WTC11 (cell line): ENCODE measurements at regions not wholly inside any gene's neighbourhood (a gene's known extent, or its start where the extent isn't known, plus 50 kb on each side); places are given as distances from the start of the nearest gene placed in this dataset.

Experiments
- ATAC-seq: fragments of 200-7000 bp; cut with Tn5 transposase; 2 replicates; pipeline ENCODE4 v1.10.0; 2021; ENCODE audit warnings: mild to moderate bottlenecking, moderate library complexity
- CTCF ChIA-PET: fragments of 300-600 bp; sonication (Branson Sonifier 250); formaldehyde crosslinking; loops from one replicate; lab custom pipeline; 2021; ENCODE audit warnings: antibody characterized with exemption; lab: Charles Lee
- POLR2A ChIA-PET: fragments of 350-600 bp; sonication (Branson Sonifier 250); formaldehyde crosslinking; loops from one replicate; lab custom pipeline; 2021; ENCODE audit warnings: antibody characterized with exemption; lab: Charles Lee
- DNase-seq: peaks from one replicate; pipeline ENCODE4 v3.0.0; 2021; ENCODE audit warnings: low spot score
- H3K27ac Mint-ChIP-seq: 2 replicates; pipeline ENCODE4 v1.8.0; 2021; ENCODE audit warnings: mixed read lengths
- H3K27me3 Mint-ChIP-seq: 2 replicates; pipeline ENCODE4 v1.8.0; 2021; ENCODE audit warnings: low read depth, mild to moderate bottlenecking, moderate library complexity, mixed read lengths
- H3K36me3 Mint-ChIP-seq: 2 replicates; pipeline ENCODE4 v1.8.0; 2021; ENCODE audit warnings: mixed read lengths
- H3K4me1 Mint-ChIP-seq: 2 replicates; pipeline ENCODE4 v1.8.0; 2022; ENCODE audit warnings: mixed read lengths
- H3K4me3 Mint-ChIP-seq: 2 replicates; pipeline ENCODE4 v1.8.0; 2021; ENCODE audit warnings: mild to moderate bottlenecking, moderate library complexity, mixed read lengths
- H3K9me3 Mint-ChIP-seq: 2 replicates; pipeline ENCODE4 v1.8.0; 2021; ENCODE audit warnings: mixed read lengths
- ATF1 ChIP-seq: sonication (generic); formaldehyde crosslinking; IDR thresholded peaks from 2 replicates; pipeline ENCODE4 v1.8.1; 2023; ENCODE audit warnings: mild to moderate bottlenecking, moderate library complexity, missing genetic modification reagents
- CBFB ChIP-seq: sonication (generic); formaldehyde crosslinking; IDR thresholded peaks from 2 replicates; pipeline ENCODE4 v1.8.1; 2022; ENCODE audit warnings: mild to moderate bottlenecking, low read depth, missing genetic modification reagents
- CREB1 ChIP-seq: sonication (generic); formaldehyde crosslinking; IDR thresholded peaks from 2 replicates; pipeline ENCODE4 v1.8.0; 2023; ENCODE audit warnings: mild to moderate bottlenecking, missing genetic modification reagents
- E2F5 ChIP-seq: sonication (generic); formaldehyde crosslinking; IDR thresholded peaks from 2 replicates; pipeline ENCODE4 v1.8.1; 2022; ENCODE audit warnings: mild to moderate bottlenecking, moderate library complexity, missing genetic modification reagents
- FOXP1 ChIP-seq: sonication (generic); formaldehyde crosslinking; IDR thresholded peaks from 2 replicates; pipeline ENCODE4 v1.8.0; 2022; ENCODE audit warnings: missing genetic modification reagents, mild to moderate bottlenecking, moderate library complexity, borderline replicate concordance
- GABPB1 ChIP-seq: sonication (generic); formaldehyde crosslinking; IDR thresholded peaks from 2 replicates; pipeline ENCODE4 v1.8.1; 2023; ENCODE audit warnings: mild to moderate bottlenecking, missing genetic modification reagents
- JAZF1 ChIP-seq: fragments of 250-450 bp; sonication (Bioruptor Pico); IDR thresholded peaks from 2 replicates; pipeline ENCODE4 v1.9.0; 2021; ENCODE audit warnings: moderate library complexity, mild to moderate bottlenecking, inconsistent platforms
- JUN ChIP-seq: sonication (generic); formaldehyde crosslinking; IDR thresholded peaks from 2 replicates; pipeline ENCODE4 v1.8.0; 2023; ENCODE audit warnings: mild to moderate bottlenecking, missing genetic modification reagents
- MXD4 ChIP-seq: fragments of 250-450 bp; sonication (Bioruptor Pico); IDR thresholded peaks from 2 replicates; pipeline ENCODE4 v1.8.0; 2021; ENCODE audit warnings: mild to moderate bottlenecking, moderate library complexity, borderline replicate concordance
- NFATC4 ChIP-seq: fragments of 250-450 bp; sonication (Bioruptor Pico); IDR thresholded peaks from 2 replicates; pipeline ENCODE4 v1.9.0; 2021; ENCODE audit warnings: mild to moderate bottlenecking
- NFYB ChIP-seq: sonication (generic); formaldehyde crosslinking; conservative IDR thresholded peaks from 2 replicates; pipeline ENCODE4 v1.8.0; 2022; ENCODE audit warnings: low read depth, missing genetic modification reagents
- NR3C1 ChIP-seq: sonication (generic); formaldehyde crosslinking; conservative IDR thresholded peaks from 2 replicates; pipeline ENCODE4 v1.8.1; 2023; ENCODE audit warnings: low read depth, mild to moderate bottlenecking, missing genetic modification reagents
- OVOL2 ChIP-seq: fragments of 250-450 bp; sonication (Bioruptor Pico); IDR thresholded peaks from 2 replicates; pipeline ENCODE4 v1.9.0; 2021; ENCODE audit warnings: mild to moderate bottlenecking, borderline replicate concordance
- PRRX2 ChIP-seq: fragments of 250-450 bp; sonication (Bioruptor Pico); IDR thresholded peaks from 2 replicates; pipeline ENCODE4 v1.8.0; 2021; ENCODE audit warnings: mild to moderate bottlenecking
- TEAD1 ChIP-seq: sonication (generic); formaldehyde crosslinking; IDR thresholded peaks from 2 replicates; pipeline ENCODE4 v1.8.0; 2022; ENCODE audit warnings: mild to moderate bottlenecking, missing genetic modification reagents
- TEAD4 ChIP-seq: sonication (generic); formaldehyde crosslinking; IDR thresholded peaks from 2 replicates; pipeline ENCODE4 v1.8.0; 2022; ENCODE audit warnings: mild to moderate bottlenecking, missing genetic modification reagents
- TP53 ChIP-seq: sonication (generic); formaldehyde crosslinking; IDR thresholded peaks from 2 replicates; pipeline ENCODE4 v1.8.1; 2023; ENCODE audit warnings: mild to moderate bottlenecking, missing genetic modification reagents
- ZNF396 ChIP-seq: fragments of 250-450 bp; sonication (Bioruptor Pico); IDR thresholded peaks from 2 replicates; pipeline ENCODE4 v1.8.0; 2021; ENCODE audit warnings: mild to moderate bottlenecking, moderate library complexity, borderline replicate concordance
- ZNF423 ChIP-seq: fragments of 250-450 bp; sonication (Bioruptor Pico); IDR thresholded peaks from 2 replicates; pipeline ENCODE4 v2.1.2; 2022; ENCODE audit warnings: mild to moderate bottlenecking, moderate library complexity
- ZNF671 ChIP-seq: fragments of 250-450 bp; sonication (Bioruptor Pico); IDR thresholded peaks from 2 replicates; pipeline ENCODE4 v1.8.0; 2021; ENCODE audit warnings: mild to moderate bottlenecking
- ZSCAN18 ChIP-seq: fragments of 250-450 bp; sonication (Bioruptor Pico); IDR thresholded peaks from 2 replicates; pipeline ENCODE4 v2.1.2; 2022; ENCODE audit warnings: mild to moderate bottlenecking, moderate library complexity
- TF ChIP-seq, protein P1 (sequence below): sonication (generic); formaldehyde crosslinking; conservative IDR thresholded peaks from 2 replicates; pipeline ENCODE4 v1.8.1; 2022; ENCODE audit warnings: mild to moderate bottlenecking, missing genetic modification reagents
- TF ChIP-seq, protein P2 (sequence below): sonication (generic); formaldehyde crosslinking; IDR thresholded peaks from 2 replicates; pipeline ENCODE4 v1.8.1; 2023; ENCODE audit warnings: mild to moderate bottlenecking, missing genetic modification reagents, moderate library complexity
- TF ChIP-seq, protein P3 (sequence below): sonication (generic); formaldehyde crosslinking; IDR thresholded peaks from 2 replicates; pipeline ENCODE4 v1.8.1; 2022; ENCODE audit warnings: low read depth, missing genetic modification reagents, borderline replicate concordance
- TF ChIP-seq, protein P4 (sequence below): sonication (generic); formaldehyde crosslinking; IDR thresholded peaks from 2 replicates; pipeline ENCODE4 v1.8.1; 2023; ENCODE audit warnings: mild to moderate bottlenecking, moderate library complexity, missing genetic modification reagents
- TF ChIP-seq, protein P5 (sequence below): fragments of 250-450 bp; sonication (Bioruptor Pico); IDR thresholded peaks from 2 replicates; pipeline ENCODE4 v1.9.0; 2021; ENCODE audit warnings: moderate library complexity, mild to moderate bottlenecking, inconsistent platforms, borderline replicate concordance
- TF ChIP-seq, protein P6 (sequence below): sonication (generic); formaldehyde crosslinking; IDR thresholded peaks from 2 replicates; pipeline ENCODE4 v1.8.1; 2022; ENCODE audit warnings: low read depth, mild to moderate bottlenecking, moderate library complexity, missing genetic modification reagents, borderline replicate concordance

GRCh38 chr12:130016986-130017385 lies 113.2 kb upstream of the TMEM132D start:
- ChIA-PET CTCF (no interaction called here), POLR2A (no interaction called here)
- Mint-ChIP-seq H3K4me3 (no peak overlapping the region), H3K36me3 (peaks cover 33% of the 10 kb centered on the region), H3K27ac (no peak overlapping the region), H3K4me1 (no peaks in the 10 kb centered on the region; the same call in 1 of the 2 replicates), H3K9me3 (peaks cover 31% of the 10 kb centered on the region), H3K27me3 (peaks cover 6% of the 10 kb centered on the region)
- no peak for DNase-seq
- no peak for ATAC-seq
- TF ChIP-seq FOXP1 = no peak
- TF ChIP-seq PRRX2 (CRISPR knock-in tag) = no peak
- TF ChIP-seq TEAD1 (CRISPR knock-in tag) = no peak
- TF ChIP-seq ZNF396 (CRISPR knock-in tag) = no peak
- no peak for TF ChIP-seq ZSCAN18 (CRISPR knock-in tag)
- TF ChIP-seq, protein P1, sequence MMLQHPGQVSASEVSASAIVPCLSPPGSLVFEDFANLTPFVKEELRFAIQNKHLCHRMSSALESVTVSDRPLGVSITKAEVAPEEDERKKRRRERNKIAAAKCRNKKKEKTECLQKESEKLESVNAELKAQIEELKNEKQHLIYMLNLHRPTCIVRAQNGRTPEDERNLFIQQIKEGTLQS (CRISPR knock-in tag) = no peak
- no peak for TF ChIP-seq TP53 (CRISPR knock-in tag)
- TF ChIP-seq, protein P2, sequence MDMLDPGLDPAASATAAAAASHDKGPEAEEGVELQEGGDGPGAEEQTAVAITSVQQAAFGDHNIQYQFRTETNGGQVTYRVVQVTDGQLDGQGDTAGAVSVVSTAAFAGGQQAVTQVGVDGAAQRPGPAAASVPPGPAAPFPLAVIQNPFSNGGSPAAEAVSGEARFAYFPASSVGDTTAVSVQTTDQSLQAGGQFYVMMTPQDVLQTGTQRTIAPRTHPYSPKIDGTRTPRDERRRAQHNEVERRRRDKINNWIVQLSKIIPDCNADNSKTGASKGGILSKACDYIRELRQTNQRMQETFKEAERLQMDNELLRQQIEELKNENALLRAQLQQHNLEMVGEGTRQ (CRISPR knock-in tag) = no peak
- no peak for TF ChIP-seq JAZF1 (CRISPR knock-in tag)
- TF ChIP-seq CBFB (CRISPR knock-in tag) = no peak
- TF ChIP-seq OVOL2 = no peak
- TF ChIP-seq, protein P3, sequence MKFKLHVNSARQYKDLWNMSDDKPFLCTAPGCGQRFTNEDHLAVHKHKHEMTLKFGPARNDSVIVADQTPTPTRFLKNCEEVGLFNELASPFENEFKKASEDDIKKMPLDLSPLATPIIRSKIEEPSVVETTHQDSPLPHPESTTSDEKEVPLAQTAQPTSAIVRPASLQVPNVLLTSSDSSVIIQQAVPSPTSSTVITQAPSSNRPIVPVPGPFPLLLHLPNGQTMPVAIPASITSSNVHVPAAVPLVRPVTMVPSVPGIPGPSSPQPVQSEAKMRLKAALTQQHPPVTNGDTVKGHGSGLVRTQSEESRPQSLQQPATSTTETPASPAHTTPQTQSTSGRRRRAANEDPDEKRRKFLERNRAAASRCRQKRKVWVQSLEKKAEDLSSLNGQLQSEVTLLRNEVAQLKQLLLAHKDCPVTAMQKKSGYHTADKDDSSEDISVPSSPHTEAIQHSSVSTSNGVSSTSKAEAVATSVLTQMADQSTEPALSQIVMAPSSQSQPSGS (CRISPR knock-in tag) = no peak
- TF ChIP-seq TEAD4 = no peak

DNA sequence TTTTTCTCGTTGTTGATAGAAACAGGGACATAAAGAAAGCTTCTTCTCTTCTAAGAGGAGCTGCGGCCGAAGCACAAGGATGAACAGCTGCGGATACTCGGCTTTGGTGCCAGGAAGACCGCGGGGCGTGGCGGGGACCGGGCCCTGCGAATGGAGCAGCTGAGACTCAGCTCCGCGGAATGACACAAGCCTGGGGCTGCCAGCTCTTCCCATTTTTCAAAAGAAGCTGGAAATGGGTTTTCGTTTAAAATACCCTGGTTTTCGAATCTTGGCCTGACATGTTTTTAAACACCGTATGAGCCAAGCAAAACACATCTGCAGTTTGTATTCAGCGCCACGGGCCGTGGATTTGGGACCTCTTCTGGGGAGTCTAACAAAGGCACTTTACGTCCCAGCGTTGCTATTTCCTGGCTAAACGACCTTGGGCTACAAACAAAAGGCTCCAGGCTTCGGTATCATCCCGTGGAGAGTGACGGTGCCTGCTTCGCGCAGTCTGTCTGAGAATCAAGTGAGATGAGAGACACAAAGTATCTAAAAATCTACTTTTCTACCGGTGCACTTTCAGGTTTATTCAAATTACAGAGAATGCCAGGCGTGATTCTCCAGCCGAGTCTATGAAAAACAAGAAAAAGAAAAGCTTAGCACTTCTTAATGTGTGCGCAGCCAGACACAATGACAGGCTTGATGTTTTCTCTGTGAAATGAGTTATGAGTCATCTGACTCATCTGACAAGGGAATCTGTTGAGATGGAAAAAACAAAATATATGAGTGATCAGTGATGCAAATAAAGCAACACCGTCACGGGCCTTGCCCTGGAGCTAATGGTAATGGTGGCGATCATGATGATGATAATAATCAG lies 114.0 kb upstream of the TMEM132D start:
- no peak overlapping the region for H3K27ac Mint-ChIP-seq
- H3K36me3 Mint-ChIP-seq = peaks cover 33% of the 10 kb centered on the region
- ATAC-seq (no peak), DNase-seq (no peak)
- peaks cover 6% of the 10 kb centered on the region for H3K27me3 Mint-ChIP-seq
- POLR2A ChIA-PET = no interaction called here
- CTCF ChIA-PET = interaction anchor here (1.7 kb wide), 1 partner anchor 9 kb away, joined by 5 read pairs; no protein-coding TSS in a partner anchor
- H3K9me3 Mint-ChIP-seq = peaks cover 34% of the 10 kb centered on the region
- H3K4me1 Mint-ChIP-seq = no peaks in the 10 kb centered on the region; the same call in 1 of the 2 replicates
- no peak overlapping the region for H3K4me3 Mint-ChIP-seq
- no peak for TF ChIP-seq ZNF671 (CRISPR knock-in tag)
- TF ChIP-seq GABPB1 (CRISPR knock-in tag) = no peak
- no peak for TF ChIP-seq CREB1 (CRISPR knock-in tag)
- no peak for TF ChIP-seq ATF1
- TF ChIP-seq, protein P4, sequence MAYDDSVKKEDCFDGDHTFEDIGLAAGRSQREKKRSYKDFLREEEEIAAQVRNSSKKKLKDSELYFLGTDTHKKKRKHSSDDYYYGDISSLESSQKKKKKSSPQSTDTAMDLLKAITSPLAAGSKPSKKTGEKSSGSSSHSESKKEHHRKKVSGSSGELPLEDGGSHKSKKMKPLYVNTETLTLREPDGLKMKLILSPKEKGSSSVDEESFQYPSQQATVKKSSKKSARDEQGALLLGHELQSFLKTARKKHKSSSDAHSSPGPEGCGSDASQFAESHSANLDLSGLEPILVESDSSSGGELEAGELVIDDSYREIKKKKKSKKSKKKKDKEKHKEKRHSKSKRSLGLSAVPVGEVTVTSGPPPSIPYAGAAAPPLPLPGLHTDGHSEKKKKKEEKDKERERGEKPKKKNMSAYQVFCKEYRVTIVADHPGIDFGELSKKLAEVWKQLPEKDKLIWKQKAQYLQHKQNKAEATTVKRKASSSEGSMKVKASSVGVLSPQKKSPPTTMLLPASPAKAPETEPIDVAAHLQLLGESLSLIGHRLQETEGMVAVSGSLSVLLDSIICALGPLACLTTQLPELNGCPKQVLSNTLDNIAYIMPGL (CRISPR knock-in tag) = no peak
- no peak for TF ChIP-seq ZNF423
- TF ChIP-seq NR3C1 (CRISPR knock-in tag) = no peak
- no peak for TF ChIP-seq MXD4
- TF ChIP-seq TP53 (CRISPR knock-in tag) = no peak
- TF ChIP-seq, protein P5, sequence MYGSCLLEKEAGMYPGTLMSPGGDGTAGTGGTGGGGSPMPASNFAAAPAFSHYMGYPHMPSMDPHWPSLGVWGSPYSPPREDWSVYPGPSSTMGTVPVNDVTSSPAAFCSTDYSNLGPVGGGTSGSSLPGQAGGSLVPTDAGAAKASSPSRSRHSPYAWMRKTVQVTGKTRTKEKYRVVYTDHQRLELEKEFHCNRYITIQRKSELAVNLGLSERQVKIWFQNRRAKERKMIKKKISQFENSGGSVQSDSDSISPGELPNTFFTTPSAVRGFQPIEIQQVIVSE (CRISPR knock-in tag) = no peak
- no peak for TF ChIP-seq TEAD4
- no peak for TF ChIP-seq JUN (CRISPR knock-in tag)
- TF ChIP-seq NFATC4 = no peak
- TF ChIP-seq, protein P6, sequence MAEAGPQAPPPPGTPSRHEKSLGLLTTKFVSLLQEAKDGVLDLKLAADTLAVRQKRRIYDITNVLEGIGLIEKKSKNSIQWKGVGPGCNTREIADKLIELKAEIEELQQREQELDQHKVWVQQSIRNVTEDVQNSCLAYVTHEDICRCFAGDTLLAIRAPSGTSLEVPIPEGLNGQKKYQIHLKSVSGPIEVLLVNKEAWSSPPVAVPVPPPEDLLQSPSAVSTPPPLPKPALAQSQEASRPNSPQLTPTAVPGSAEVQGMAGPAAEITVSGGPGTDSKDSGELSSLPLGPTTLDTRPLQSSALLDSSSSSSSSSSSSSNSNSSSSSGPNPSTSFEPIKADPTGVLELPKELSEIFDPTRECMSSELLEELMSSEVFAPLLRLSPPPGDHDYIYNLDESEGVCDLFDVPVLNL (CRISPR knock-in tag) = no peak
- no peak for TF ChIP-seq E2F5
- TF ChIP-seq NFYB (CRISPR knock-in tag) = no peak
